ENCODE measurements at regions not wholly inside any gene's neighbourhood (a gene's known extent, or its start where the extent isn't known, plus 50 kb on each side); places are given as distances from the start of the nearest gene placed in this dataset.
A peak's percentile ranks its signal among the peaks of the same experiment; 100 is the strongest.

DNA sequence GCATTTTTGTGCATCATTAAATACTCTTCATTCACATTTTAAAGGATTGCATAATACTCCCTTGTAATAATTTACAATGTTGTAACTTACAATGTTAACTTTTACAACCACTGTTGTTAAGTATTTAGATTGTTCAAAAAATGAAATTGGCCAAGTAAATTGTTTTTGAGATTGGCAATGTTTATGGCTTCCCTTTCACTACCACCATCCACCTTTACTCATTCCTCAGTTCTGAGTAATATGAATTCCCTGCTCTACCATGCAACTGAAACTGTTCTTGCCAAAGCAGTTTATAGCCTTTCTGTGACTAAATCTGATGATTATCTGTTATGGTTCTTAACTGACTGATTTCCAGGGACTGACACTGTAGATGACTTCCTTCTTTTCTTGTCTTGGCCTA, 80.5 kb upstream of the TMEM106B start:
- DNase-seq (ENCODE audit: low read depth) = peak; percentile 22

DNA sequence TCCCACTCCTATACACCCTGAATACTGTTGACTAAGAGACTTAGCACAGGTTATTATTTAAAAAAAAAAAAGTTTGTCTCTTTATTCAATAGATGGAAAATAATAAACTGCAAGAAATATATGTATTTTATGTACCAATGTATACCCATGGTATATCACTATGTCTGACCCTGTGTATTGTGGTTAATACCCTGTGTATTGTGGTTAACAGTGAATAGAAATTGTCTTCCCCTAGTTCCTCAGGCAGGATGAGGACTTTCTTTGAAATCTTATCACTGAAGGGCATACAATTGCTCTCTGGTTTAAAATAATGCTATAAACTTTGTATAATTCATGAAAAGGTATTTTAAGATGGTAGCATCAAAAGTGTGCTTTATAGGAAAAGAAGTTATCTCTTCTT, 80.0 kb upstream of the TMEM106B start:
- no peak for DNase-seq (ENCODE audit: low read depth)

DNA sequence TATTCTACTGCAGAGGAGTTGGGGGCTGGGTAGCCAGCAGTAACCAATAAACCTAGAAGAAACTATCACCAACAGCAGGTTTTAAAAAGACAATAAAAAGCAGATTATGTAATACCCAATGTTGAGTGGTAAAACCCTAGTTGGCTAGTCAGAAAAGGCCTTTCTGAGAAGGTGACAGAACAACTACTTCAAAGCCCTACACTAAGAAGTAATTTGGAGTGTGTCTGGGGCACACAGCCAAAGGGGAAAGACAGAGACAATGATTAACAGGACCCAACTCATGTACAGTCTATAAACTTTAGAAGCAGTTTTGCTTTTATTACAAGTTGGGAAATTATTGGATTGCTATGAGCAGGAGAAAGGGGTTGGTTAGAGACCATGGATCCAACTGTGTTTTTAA, 77.2 kb upstream of the TMEM106B start:
- no peak for DNase-seq (ENCODE audit: low read depth)

DNA sequence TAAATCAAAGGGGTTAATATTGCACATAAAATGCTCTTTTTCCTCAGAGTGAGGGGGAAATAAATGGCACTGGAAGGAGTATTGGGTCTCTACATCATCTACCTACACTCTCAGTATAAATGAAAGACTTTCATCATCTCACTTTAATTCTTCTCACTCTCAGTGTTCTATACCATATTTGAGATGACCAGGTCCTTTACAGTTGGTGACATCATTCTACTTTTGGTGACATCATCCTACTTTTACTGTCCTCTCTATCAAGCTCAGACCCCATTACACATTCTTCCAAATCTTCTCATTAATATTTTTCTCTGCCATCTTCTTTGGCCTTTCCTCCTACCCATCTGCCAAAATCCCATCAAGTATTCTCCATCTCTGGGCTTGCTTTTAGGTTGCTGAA, 74.6 kb upstream of the TMEM106B start:
- no peak for DNase-seq (ENCODE audit: low read depth)

DNA sequence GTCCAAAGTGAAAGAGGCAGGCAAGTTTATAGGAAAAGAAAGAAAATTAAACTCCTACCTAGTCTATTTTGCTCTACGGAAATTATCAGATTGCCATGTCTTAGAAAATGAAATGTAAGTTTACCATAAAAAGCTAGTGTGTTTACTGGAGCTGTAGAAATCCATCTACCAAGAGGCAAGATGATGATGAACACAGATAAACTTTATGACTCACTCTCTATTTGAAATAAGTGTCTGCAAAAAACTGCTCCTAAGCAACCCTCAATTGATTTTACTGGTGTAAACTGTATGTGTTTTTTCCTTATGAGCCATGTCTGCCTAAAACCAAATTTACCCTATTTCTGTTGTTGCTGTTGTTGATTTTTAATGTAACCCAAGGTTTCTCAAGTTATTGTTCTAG, 73.8 kb upstream of the TMEM106B start:
- DNase-seq (ENCODE audit: low read depth) = peak; percentile 1

DNA sequence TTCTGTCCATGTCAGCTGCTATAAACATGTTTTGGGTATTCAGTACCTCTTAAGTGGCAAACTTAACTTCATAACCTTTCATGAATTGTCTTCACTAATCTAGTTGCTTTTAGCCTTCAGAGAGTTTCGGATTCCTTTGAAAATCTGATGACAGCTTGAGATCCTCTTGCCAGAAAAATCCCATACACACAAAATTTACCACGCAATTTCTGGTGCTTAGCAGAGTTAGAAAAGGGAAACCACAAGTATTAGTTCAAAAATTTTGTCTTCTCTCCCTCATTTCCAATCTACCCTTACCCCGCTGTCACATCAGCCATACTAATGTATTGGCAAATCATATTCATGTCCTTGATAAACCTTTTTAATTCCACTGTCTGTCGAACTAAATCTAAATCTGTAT, 72.7 kb upstream of the TMEM106B start:
- DNase-seq (ENCODE audit: low read depth) = no peak

DNA sequence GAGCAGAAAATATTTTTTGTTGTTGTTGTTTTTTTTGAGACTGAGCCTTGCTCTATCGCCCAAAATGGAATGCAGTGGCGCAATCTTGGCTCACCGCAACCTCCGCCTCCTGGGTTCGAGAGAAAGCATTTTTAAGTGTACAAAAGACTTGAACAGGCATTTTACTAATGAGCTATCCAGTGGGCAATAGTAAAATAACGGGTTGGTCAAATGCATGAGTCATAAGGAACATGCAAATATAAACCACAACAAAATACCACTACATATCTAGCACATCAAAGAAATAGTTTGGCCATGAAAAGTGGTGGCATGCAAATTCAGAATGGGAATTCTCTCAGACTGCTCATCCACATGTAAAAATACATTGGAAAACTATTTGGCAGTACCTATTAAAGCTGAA, 71.7 kb upstream of the TMEM106B start:
- peak; percentile 12 for DNase-seq (ENCODE audit: low read depth)

DNA sequence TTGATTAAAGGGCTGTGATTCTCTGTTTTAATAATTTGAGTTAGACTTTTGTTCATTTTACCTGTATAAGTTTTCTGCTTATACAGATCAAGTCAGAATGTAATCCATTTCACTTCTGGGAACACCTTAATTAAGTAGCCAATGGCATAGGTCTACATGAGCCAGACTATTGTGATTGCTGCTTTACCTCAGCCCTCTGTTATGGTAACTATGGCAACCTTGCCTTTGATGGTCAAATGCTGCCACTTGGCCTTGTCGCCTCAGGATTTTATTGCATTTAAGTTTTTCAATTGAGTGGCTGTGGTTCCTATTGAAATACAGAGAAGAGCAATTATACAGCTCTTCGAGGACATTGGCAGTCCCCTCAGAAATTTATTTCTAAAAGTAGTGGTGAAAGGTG, 64.3 kb upstream of the TMEM106B start:
- DNase-seq (ENCODE audit: low read depth) = no peak

DNA sequence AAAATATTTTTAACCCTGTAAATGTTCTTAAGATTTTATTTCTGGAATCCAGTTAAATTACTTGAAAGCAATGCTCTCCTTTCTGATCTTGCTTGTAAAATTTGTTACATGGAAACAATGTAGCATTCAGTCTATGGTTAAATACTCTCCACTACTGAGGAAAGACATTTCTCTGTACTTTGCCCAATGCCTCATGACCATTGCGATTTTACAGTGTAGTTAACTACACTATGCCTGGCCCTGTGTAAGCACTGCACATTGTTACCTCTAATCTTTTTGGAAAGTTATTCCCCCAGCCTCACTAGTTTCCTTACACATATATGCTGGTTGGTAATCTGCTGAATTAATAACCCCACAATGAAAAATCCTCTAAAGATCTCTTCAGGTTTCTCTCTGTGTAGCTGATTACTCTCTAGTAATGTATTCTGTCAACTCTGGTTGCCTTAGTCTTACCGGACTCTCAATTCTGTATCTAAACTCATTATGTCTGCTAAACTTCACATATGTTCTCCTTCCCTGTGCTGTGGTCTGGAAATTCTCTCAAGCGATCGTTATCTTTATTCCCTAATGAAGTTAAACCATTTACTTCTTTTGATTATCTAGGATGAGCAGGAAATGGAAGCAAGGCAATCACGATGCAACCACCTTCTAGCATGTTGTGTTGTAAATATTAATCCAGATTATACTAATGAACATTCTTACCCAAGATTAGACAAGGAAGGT, 58.7 kb upstream of the TMEM106B start:
- no peak for DNase-seq (ENCODE audit: low read depth)

DNA sequence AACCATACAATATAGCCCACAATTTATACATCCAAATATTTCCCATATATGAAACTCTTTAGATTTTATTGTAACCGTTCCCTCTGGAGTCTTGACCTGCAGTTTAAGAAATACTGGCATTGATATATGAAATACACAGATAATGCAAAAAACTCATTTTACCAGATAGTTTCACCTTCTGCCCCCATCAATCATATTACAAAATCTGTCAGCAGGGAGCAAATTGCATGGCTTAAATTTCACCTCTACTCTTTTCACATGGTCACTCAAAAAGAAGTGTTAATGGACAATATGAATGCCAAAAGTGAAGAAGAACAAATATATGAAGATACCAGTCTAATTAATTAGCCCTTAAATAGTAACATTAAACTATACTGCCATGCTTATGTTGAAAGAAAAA, 57.0 kb upstream of the TMEM106B start:
- DNase-seq (ENCODE audit: low read depth) = no peak

DNA sequence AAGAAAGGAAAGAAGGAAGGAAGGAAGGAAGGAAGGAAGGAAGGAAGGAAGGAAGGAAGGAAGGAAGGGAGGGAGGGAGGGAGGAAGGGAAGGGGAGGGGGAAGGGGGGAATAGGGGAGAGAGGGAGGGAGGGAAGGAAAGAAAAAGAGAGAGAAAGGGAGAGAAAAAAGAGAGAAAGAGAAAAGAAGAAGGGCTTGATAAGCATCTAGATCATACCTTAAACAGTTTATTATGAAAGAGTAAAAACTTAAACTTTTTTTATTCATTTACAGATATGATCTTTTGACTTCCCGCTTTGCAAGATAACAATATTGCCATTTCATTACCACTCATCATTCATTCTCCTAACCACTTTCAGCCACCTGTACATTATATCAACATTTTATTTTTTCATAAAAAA, 53.6 kb upstream of the TMEM106B start:
- no peak for DNase-seq (ENCODE audit: low read depth)

DNA sequence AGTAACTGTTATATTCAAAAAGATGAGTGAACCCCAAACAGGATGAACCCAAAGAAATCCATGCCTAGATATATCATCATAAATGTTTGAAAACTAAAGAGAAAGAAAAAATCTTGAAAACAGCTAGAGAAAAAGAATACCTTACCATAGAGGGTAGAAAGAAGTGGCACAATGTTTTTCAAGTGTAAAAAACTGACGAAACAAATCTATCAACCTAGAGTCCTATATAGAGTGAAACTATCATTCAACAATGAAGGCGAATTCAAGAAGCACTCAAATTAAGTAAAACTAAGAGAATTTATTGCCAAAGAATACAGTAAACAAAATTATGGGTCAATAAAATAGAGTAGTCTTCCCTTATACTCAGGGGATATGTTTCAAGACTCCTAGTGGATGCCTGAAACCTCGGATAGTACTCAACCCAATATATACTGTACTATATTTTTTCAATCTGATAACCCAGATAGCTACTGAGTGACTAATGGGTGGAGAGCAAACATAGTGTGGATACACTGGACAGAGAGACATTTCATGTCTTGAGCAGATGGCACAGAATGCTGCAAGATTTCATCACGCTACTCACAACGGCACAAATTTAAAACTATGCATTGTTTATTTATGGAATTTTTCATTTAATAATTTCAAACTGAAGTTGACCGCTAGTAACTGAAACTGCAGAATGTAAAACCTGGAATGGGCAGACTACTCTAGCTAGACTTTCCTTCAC, 52.6 kb upstream of the TMEM106B start:
- DNase-seq (ENCODE audit: low read depth) = peak; percentile 38

DNA sequence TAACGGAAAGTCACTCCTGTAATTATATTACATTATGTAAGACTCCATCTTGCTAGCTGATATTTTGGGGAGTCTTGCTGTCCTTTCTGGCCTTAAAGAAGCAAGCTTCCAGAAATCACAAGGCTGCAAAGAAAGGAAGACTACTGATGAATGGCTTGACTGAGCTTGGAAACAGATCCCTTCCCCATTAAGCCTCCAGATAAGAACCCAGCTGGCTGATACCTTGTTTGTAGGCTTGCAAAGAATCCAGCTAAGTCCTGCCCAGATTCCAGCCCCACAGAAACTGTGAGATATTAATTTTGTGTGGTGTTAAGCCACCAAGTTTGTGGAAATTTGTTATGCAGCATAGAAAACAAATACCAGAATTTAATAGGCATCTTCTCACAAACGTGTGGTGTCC, 49.9 kb upstream of the TMEM106B start:
- DNase-seq (ENCODE audit: low read depth) = no peak

Measured in EH (cell line).